Colonic mucosa (tissue), 4 donors: ENCODE measurements at regions not wholly inside any gene's neighbourhood (a gene's known extent, or its start where the extent isn't known, plus 50 kb on each side); places are given as distances from the start of the nearest gene placed in this dataset.

Source experiments
- DNase-seq: peaks from one replicate; pipeline ENCODE4 v3.0.0-alpha.2; 2020
- H3K27ac ChIP-seq: fragments of 200-600 bp; one replicate; pipeline ENCODE4 v1.8.0; 2021
- H3K27me3 ChIP-seq: fragments of 200-600 bp; one replicate; pipeline ENCODE4 v1.8.0; 2021
- H3K36me3 ChIP-seq: fragments of 200-600 bp; one replicate; pipeline ENCODE4 v1.8.0; 2021
- H3K4me1 ChIP-seq: fragments of 200-600 bp; one replicate; pipeline ENCODE4 v1.8.0; 2021; ENCODE audit warnings: mild to moderate bottlenecking
- H3K4me3 ChIP-seq: fragments of 200-600 bp; one replicate; pipeline ENCODE4 v1.8.0; 2021
- H3K9ac ChIP-seq, 2 donors: one replicate each; pipeline ENCODE4 v1.7.0; 2013; ENCODE audit warnings: control low read depth in 2 of 2, low read depth in 2 of 2, low read length in 2 of 2
- H3K9me3 ChIP-seq: fragments of 200-600 bp; one replicate; pipeline ENCODE4 v1.8.0; 2021
- intact Hi-C: fragments of 100-400 bp; cut with DNase I; formaldehyde crosslinking; loops from one replicate; pipeline ENCODE4 v1.14.1; 2022
- TF ChIP-seq, protein P1 (sequence below): fragments of 200-600 bp; IDR thresholded peaks from one replicate; pipeline ENCODE4 v1.8.0; 2022; ENCODE audit warnings: antibody characterized with exemption, mild to moderate bottlenecking
- donor health status: healthy.
- donor health status: DM: no; HTN: no; CAD: no.
- donor health status: DM: no; HTN: no; CAD: no.

DNA sequence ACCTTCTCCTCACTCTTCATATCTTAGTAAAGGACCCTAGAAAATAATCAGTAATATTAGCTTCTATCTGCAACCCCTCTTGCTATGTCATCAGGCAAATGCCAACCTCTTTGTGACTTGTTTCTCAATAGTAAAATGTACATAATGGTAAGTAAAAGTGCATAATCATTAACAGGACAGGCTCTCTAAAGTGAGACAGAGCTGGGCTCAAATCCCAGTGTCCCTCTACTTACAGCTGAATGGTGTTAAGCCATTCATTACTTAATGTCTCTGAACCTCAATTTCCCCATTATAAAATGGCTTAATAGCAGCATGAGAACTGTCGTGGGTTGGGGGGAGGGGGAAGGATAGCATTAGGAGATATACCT, 62.6 kb upstream of the ATP11B start:
- no peak for DNase-seq
- no peaks in the 10 kb centered on the region for H3K9me3 ChIP-seq
- intact Hi-C loops = no loop called here
- H3K27ac ChIP-seq = no peak overlapping the region
- no peak overlapping the region for H3K4me3 ChIP-seq
- peak overlapping the region in 1 of 2 donors; percentile 24 for H3K9ac ChIP-seq
- no peaks in the 10 kb centered on the region for H3K36me3 ChIP-seq
- peaks cover 6% of the 10 kb centered on the region for H3K4me1 ChIP-seq
- H3K27me3 ChIP-seq = no peaks in the 10 kb centered on the region
- TF ChIP-seq, protein P1, sequence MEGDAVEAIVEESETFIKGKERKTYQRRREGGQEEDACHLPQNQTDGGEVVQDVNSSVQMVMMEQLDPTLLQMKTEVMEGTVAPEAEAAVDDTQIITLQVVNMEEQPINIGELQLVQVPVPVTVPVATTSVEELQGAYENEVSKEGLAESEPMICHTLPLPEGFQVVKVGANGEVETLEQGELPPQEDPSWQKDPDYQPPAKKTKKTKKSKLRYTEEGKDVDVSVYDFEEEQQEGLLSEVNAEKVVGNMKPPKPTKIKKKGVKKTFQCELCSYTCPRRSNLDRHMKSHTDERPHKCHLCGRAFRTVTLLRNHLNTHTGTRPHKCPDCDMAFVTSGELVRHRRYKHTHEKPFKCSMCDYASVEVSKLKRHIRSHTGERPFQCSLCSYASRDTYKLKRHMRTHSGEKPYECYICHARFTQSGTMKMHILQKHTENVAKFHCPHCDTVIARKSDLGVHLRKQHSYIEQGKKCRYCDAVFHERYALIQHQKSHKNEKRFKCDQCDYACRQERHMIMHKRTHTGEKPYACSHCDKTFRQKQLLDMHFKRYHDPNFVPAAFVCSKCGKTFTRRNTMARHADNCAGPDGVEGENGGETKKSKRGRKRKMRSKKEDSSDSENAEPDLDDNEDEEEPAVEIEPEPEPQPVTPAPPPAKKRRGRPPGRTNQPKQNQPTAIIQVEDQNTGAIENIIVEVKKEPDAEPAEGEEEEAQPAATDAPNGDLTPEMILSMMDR = no peak

DNA sequence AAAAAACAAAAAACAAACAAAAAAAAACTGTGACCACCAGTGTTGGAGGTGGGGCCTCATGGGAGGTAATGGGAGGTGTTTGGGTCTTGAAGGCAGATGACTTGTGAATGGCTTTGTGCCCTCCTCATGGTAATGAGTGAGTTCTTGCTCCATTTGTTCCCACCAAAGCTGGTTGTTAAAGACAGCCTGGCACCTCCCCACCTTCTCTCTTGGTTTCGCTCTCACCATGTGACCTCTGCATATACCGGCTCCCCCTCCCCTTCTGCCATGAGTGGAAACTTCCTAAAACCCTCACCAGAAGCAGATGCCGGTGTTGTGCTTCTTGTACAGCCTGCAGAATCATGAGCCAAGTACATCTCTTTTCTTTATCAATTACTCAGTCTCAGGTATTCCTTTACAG, 61.5 kb upstream of the ATP11B start:
- Histone ChIP-seq H3K27me3 (no peaks in the 10 kb centered on the region), H3K4me3 (no peak overlapping the region), H3K9me3 (no peaks in the 10 kb centered on the region), H3K36me3 (no peaks in the 10 kb centered on the region), H3K9ac (no peak overlapping the region), H3K4me1 (no peaks in the 10 kb centered on the region), H3K27ac (no peak overlapping the region)
- intact Hi-C loops = no loop called here
- DNase-seq = no peak
- TF ChIP-seq, protein P1 = no peak

DNA sequence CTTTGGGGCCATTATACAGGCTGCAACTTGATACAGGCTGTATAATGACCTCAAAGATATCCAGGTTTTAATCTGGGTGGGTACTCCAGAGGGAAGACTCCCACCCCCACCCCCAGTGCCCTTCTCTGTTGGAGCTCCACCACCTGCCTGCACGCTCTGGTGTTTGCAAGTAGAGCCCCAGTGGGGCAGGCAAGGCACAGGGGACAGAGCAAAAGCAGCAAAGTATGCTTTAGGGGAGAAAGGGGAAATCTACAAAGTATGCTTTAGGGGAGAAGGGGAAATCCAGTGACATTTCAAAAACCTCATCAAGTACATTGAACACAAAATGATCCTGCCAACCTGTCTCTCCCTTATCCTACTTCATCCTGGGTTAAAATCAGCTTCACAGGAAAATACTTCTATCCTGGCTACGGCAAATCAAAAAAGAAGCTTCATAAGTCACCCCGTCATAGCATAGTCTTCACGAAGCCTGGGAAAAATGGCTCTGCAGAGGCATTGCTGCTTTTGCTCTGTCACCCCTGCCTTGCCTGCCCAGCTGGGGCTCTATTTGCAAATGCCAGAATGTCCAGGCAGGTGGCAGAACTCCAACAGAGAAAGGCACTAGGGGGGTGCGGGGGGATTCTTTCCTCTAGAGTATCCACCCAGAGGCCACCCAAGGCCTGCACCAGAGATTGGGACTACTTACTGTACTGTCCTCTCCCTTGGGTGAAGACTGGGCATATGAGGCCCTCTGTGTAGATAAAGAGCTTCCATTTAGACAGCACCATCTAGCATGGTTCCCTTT, 60.9 kb upstream of the ATP11B start:
- H3K4me1 ChIP-seq = no peaks in the 10 kb centered on the region
- no peaks in the 10 kb centered on the region for H3K36me3 ChIP-seq
- H3K9ac ChIP-seq = no peak overlapping the region
- intact Hi-C loops = no loop called here
- no peaks in the 10 kb centered on the region for H3K9me3 ChIP-seq
- TF ChIP-seq, protein P1 = no peak
- no peak for DNase-seq
- no peak overlapping the region for H3K4me3 ChIP-seq
- no peak overlapping the region for H3K27ac ChIP-seq
- H3K27me3 ChIP-seq = no peaks in the 10 kb centered on the region

DNA sequence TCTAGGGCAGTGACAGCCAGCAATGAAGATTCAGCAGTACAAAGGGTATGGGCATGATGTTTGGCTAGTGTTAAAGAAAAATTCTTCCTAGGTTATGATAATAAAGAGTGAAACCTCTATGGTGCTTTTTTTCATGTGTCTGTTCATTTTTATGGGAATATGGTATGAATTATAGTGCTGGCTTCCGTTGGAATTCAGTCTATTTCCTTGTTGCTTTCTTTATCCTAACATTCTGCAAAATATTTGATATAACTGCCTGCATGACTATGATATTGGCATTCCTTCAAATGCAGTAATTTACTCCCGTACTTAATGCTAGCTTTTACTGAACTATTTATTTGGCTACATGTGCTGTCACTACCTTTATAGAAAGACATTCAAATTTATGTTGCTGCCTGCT, 57.6 kb upstream of the ATP11B start:
- Histone ChIP-seq H3K27me3 (no peaks in the 10 kb centered on the region), H3K9me3 (no peaks in the 10 kb centered on the region), H3K4me3 (no peak overlapping the region), H3K4me1 (no peaks in the 10 kb centered on the region), H3K36me3 (no peaks in the 10 kb centered on the region), H3K27ac (no peak overlapping the region), H3K9ac (no peak overlapping the region)
- TF ChIP-seq, protein P1 = no peak
- intact Hi-C loops = no loop called here
- no peak for DNase-seq

DNA sequence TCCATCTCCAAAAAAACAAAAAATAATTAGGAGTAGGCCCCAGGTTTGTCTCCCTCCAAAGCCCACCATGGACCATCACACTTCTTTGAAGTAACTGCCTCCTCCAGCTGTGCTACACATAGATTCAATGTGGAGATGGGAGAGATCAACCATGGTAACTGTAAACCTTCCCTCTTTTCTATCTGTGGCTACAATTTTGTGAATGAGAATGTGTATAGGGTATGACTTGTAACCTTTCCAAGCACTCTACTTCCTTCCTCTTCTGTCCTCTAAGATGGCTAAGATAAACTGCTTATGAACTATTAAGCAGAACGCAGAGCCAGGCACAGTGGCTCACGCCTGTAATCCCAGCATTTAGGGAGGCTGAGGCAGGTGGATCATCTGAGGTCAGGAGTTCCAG, 55.5 kb upstream of the ATP11B start:
- intact Hi-C loops = no loop called here
- no peaks in the 10 kb centered on the region for H3K36me3 ChIP-seq
- no peak overlapping the region for H3K4me3 ChIP-seq
- H3K27ac ChIP-seq = no peak overlapping the region
- no peak overlapping the region for H3K9ac ChIP-seq
- no peaks in the 10 kb centered on the region for H3K4me1 ChIP-seq
- no peaks in the 10 kb centered on the region for H3K27me3 ChIP-seq
- DNase-seq = peak; percentile 7
- TF ChIP-seq, protein P1 = no peak
- H3K9me3 ChIP-seq = no peaks in the 10 kb centered on the region
